ENCODE measurements at regions not wholly inside any gene's neighbourhood (a gene's known extent, or its start where the extent isn't known, plus 50 kb on each side); places are given as distances from the start of the nearest gene placed in this dataset.

- Histone ChIP-seq H3K4me2 (ENCODE audit: insufficient read depth, low read length) (no peak overlapping the region), H3K36me3 (ENCODE audit: control insufficient read depth in 2 of 2, extremely low read depth in 1 of 2, insufficient read depth in 2 of 2, low read length in 2 of 2) (no peaks in the 10 kb centered on the region), H3K4me3 (replicated peaks in 1 of 3; ENCODE audit: insufficient read depth in 1 of 3, low read depth in 1 of 3, low read length in 3 of 3) (no peak overlapping the region), H3K4me1 (ENCODE audit: control insufficient read depth, extremely low read depth, insufficient read depth, low read length) (no peaks in the 10 kb centered on the region), H3K27me3 (ENCODE audit: control insufficient read depth in 2 of 2, insufficient read depth in 2 of 2, low read length in 2 of 2) (no peaks in the 10 kb centered on the region), H3K9ac (replicated peaks; ENCODE audit: extremely low read depth, insufficient read depth, low read length) (no peak overlapping the region), H2AFZ (ENCODE audit: low read depth, low read length) (no peak overlapping the region), H3K27ac (ENCODE audit: insufficient read depth, low read depth, low read length) (no peak overlapping the region), H3K9me1 (replicated peaks; ENCODE audit: control insufficient read depth, extremely low read depth, insufficient read depth, low read length) (no peaks in the 10 kb centered on the region), H4K20me1 (replicated peaks; ENCODE audit: control insufficient read depth, extremely low read depth, insufficient read depth, low read length) (no peaks in the 10 kb centered on the region), H3K79me2 (ENCODE audit: control insufficient read depth, insufficient read depth, low read length) (no peaks in the 10 kb centered on the region), H3K9me3 (replicated peaks; ENCODE audit: control insufficient read depth, insufficient read depth, low read length) (no peaks in the 10 kb centered on the region)
- no TSS peak for BruUV-seq (replicated peaks)
- intact Hi-C loops (cut with micrococcal nuclease) (no loop called here), dilution Hi-C loops (cut with MboI; ENCODE audit: extremely low pct_ligation_motif_present, low sequenced_read_pairs) (no loop called here)
- ChIA-PET POLR2A (no interaction called here), CTCF (no interaction called here)
- no peak for TF ChIP-seq POLR2A (IDR thresholded peaks at IDR 0.05; ENCODE audit: low read depth, low read length)
- no peak for TF ChIP-seq FOS (IDR thresholded peaks at IDR 0.05; ENCODE audit: borderline replicate concordance, insufficient read depth, low read length)
- TF ChIP-seq MAX (IDR thresholded peaks at IDR 0.05; ENCODE audit: insufficient read depth, insufficient read length) = no peak
- TF ChIP-seq MYC (IDR thresholded peaks at IDR 0.05; ENCODE audit: low read depth, low read length) = no peak
- no peak for TF ChIP-seq CTCF (IDR thresholded peaks at IDR 0.05; ENCODE audit: extremely low read depth in 1 of 2, insufficient read depth in 1 of 2, low read depth in 1 of 2, low read length in 2 of 2)
- TF ChIP-seq GATA2 (IDR thresholded peaks at IDR 0.05; ENCODE audit: insufficient read depth, insufficient read length, low read depth, low read length) = no peak
- TF ChIP-seq JUN (IDR thresholded peaks at IDR 0.05; ENCODE audit: borderline replicate concordance, insufficient read depth, insufficient read length, low read depth) = no peak
- no peak for TF ChIP-seq POLR2AphosphoS5 (IDR thresholded peaks at IDR 0.05; ENCODE audit: insufficient read depth, low read depth, low read length)
- DNase-seq (ENCODE audit: low read depth, low spot score) = no peak
- FAIRE-seq = no peak
Measured at GRCh38 chr14:80300351-80300750, 89.0 kb upstream of the DIO2 start.

All from endothelial cell of umbilical vein (primary cell).